Ectodermal cell (in vitro differentiated cells): ENCODE measurements at regions not wholly inside any gene's neighbourhood (a gene's known extent, or its start where the extent isn't known, plus 50 kb on each side); places are given as distances from the start of the nearest gene placed in this dataset.
"Not testable (repeated sequence)": the region's sequence is repeated elsewhere in the genome, so short reads cannot be mapped to it uniquely, and the experiment has no call there.

Experiments used
- H3K27ac ChIP-seq: 2 replicates; pipeline ENCODE4 v1.7.0; 2013; ENCODE audit warnings: mild to moderate bottlenecking, low read depth, low read length; ENCODE audit not compliant: insufficient read depth, poor library complexity, severe bottlenecking
- H3K27me3 ChIP-seq: 2 replicates; pipeline ENCODE4 v1.7.0; 2013; ENCODE audit warnings: mild to moderate bottlenecking, low read length; ENCODE audit not compliant: insufficient read depth, control insufficient read depth, poor library complexity, severe bottlenecking
- H3K36me3 ChIP-seq: one replicate; pipeline ENCODE4 v1.7.0; 2013; ENCODE audit warnings: low read length; ENCODE audit not compliant: control insufficient read depth, insufficient read depth
- H3K4me1 ChIP-seq: one replicate; pipeline ENCODE4 v1.7.0; 2013; ENCODE audit warnings: low read length; ENCODE audit not compliant: control insufficient read depth, insufficient read depth
- H3K4me3 ChIP-seq: 2 replicates; pipeline ENCODE4 v1.7.0; 2013; ENCODE audit warnings: low read depth, low read length, control low read depth; ENCODE audit not compliant: insufficient read depth
- H3K9me3 ChIP-seq: 2 replicates; pipeline ENCODE4 v1.7.0; 2013; ENCODE audit warnings: mild to moderate bottlenecking, low read length, moderate library complexity; ENCODE audit not compliant: control insufficient read depth
- WGBS, 2 experiments: methylation state at CpG; one replicate each; pipeline ENCODE4 v1.1.7; 2013; ENCODE audit warnings: missing lambda C conversion rate in 2 of 2; 5-methylcytosine and 5-hydroxymethylcytosine counted together

- Histone ChIP-seq H3K27ac (no peak overlapping the region), H3K36me3 (no peaks in the 10 kb centered on the region), H3K27me3 (no peaks in the 10 kb centered on the region), H3K9me3 (no peaks in the 10 kb centered on the region), H3K4me1 (no peaks in the 10 kb centered on the region), H3K4me3 (no peak overlapping the region)
- 92 to 95% methylated on average over 8 of the region's 8 CpGs for WGBS, 2 experiments
Observed at GRCh38 chr6:788058-788457, 95.1 kb upstream of the EXOC2 start.

- Histone ChIP-seq H3K4me3 (no peak overlapping the region), H3K36me3 (no peaks in the 10 kb centered on the region), H3K27me3 (no peaks in the 10 kb centered on the region), H3K9me3 (no peaks in the 10 kb centered on the region), H3K27ac (no peak overlapping the region), H3K4me1 (no peaks in the 10 kb centered on the region)
- 82 to 95% methylated on average over 9 to 11 of the region's 12 CpGs for WGBS, 2 experiments
Observed at GRCh38 chr6:786946-787763, 94.2 kb upstream of the EXOC2 start.

GRCh38 chr6:783966-784735 is 91.2 kb upstream of the EXOC2 start:
- no peak overlapping the region for H3K4me3 ChIP-seq
- WGBS, 2 experiments = 89 to 92% methylated on average over 9 of the region's 9 CpGs

GRCh38 chr6:782141-782540 is 89.2 kb upstream of the EXOC2 start:
- 92 to 96% methylated on average over 4 to 5 of the region's 5 CpGs for WGBS, 2 experiments
- no peaks in the 10 kb centered on the region for H3K9me3 ChIP-seq
- no peaks in the 10 kb centered on the region for H3K27me3 ChIP-seq
- no peak overlapping the region for H3K27ac ChIP-seq
- H3K4me3 ChIP-seq = no peak overlapping the region
- H3K4me1 ChIP-seq = no peaks in the 10 kb centered on the region
- H3K36me3 ChIP-seq = no peaks in the 10 kb centered on the region

More at GRCh38 chr6:783966-784735, 91.2 kb upstream of the EXOC2 start:
- Histone ChIP-seq H3K27me3 (no peaks in the 10 kb centered on the region), H3K27ac (no peak overlapping the region), H3K4me1 (no peaks in the 10 kb centered on the region), H3K36me3 (no peaks in the 10 kb centered on the region), H3K9me3 (no peaks in the 10 kb centered on the region)

- 86 to 89% methylated on average over 13 of the region's 13 CpGs for WGBS, 2 experiments
- Histone ChIP-seq H3K27me3 (no peaks in the 10 kb centered on the region), H3K4me1 (no peaks in the 10 kb centered on the region), H3K9me3 (no peaks in the 10 kb centered on the region), H3K4me3 (no peak overlapping the region), H3K36me3 (no peaks in the 10 kb centered on the region), H3K27ac (no peak overlapping the region)
Observed at GRCh38 chr6:781350-781961, 88.5 kb upstream of the EXOC2 start.

- Histone ChIP-seq H3K27me3 (no peaks in the 10 kb centered on the region), H3K27ac (no peak overlapping the region), H3K9me3 (no peaks in the 10 kb centered on the region), H3K4me1 (no peaks in the 10 kb centered on the region), H3K4me3 (no peak overlapping the region), H3K36me3 (no peaks in the 10 kb centered on the region)
- WGBS, 2 experiments = 90 to 94% methylated on average over 3 of the region's 3 CpGs
Observed at GRCh38 chr6:780706-781105, 87.8 kb upstream of the EXOC2 start.

GRCh38 chr6:776951-777350 is 84.0 kb upstream of the EXOC2 start:
- Histone ChIP-seq H3K9me3 (no peaks in the 10 kb centered on the region), H3K27ac (no peak overlapping the region), H3K4me3 (no peak overlapping the region), H3K4me1 (no peaks in the 10 kb centered on the region), H3K27me3 (no peaks in the 10 kb centered on the region), H3K36me3 (no peaks in the 10 kb centered on the region)
- WGBS, 2 experiments = 95 to 96% methylated on average over 5 to 8 of the region's 9 CpGs

GRCh38 chr6:776528-776931 is 83.6 kb upstream of the EXOC2 start:
- no peaks in the 10 kb centered on the region for H3K4me1 ChIP-seq
- no peaks in the 10 kb centered on the region for H3K36me3 ChIP-seq
- no peak overlapping the region for H3K4me3 ChIP-seq
- WGBS, 2 experiments = 86 to 98% methylated on average over 3 of the region's 3 CpGs
- H3K27ac ChIP-seq = no peak overlapping the region
- H3K9me3 ChIP-seq = no peaks in the 10 kb centered on the region
- no peaks in the 10 kb centered on the region for H3K27me3 ChIP-seq

- Histone ChIP-seq H3K4me3 (no peak overlapping the region), H3K27ac (no peak overlapping the region), H3K9me3 (no peaks in the 10 kb centered on the region), H3K27me3 (no peaks in the 10 kb centered on the region), H3K36me3 (no peaks in the 10 kb centered on the region), H3K4me1 (no peaks in the 10 kb centered on the region)
- 72 to 81% methylated on average over 3 to 5 of the region's 5 CpGs for WGBS, 2 experiments
Observed at GRCh38 chr6:775863-776262, 82.9 kb upstream of the EXOC2 start.

GRCh38 chr6:771683-772082 is 78.7 kb upstream of the EXOC2 start:
- not testable (repeated sequence) for H3K4me1 ChIP-seq, H3K27ac ChIP-seq, H3K9me3 ChIP-seq, H3K27me3 ChIP-seq, H3K4me3 ChIP-seq, H3K36me3 ChIP-seq
